Heart right ventricle (tissue), 16 donors: ENCODE measurements at regions not wholly inside any gene's neighbourhood (a gene's known extent, or its start where the extent isn't known, plus 50 kb on each side); places are given as distances from the start of the nearest gene placed in this dataset.
A peak's percentile ranks its signal among the peaks of the same experiment; 100 is the strongest.
"Not testable (repeated sequence)": the region's sequence is repeated elsewhere in the genome, so short reads cannot be mapped to it uniquely, and the experiment has no call there.

Source experiments
- ATAC-seq, 8 donors: fragments of 200-7000 bp; cut with Tn5 transposase; one replicate each; pipeline ENCODE4 v1.9.1; 2020; ENCODE audit warnings: mild to moderate bottlenecking in 8 of 8, moderate library complexity in 8 of 8, moderate number of reproducible peaks in 1 of 8
- DNase-seq, 2 donors: peaks; one replicate each; pipeline ENCODE4 v3.0.0-alpha.2; 2020
- H3K27ac ChIP-seq, 10 donors: fragments of 200-600 bp; sonication (generic) in 2 of 10; one replicate each; pipeline versions ENCODE4 v1.5.0 to v1.8.0; 2020 to 2022; ENCODE audit warnings: mild to moderate bottlenecking in 3 of 10
- H3K27me3 ChIP-seq, 7 donors: fragments of 200-600 bp; one replicate each; pipeline ENCODE4 v1.8.0; 2021 to 2022; ENCODE audit warnings: mild to moderate bottlenecking in 2 of 7
- H3K36me3 ChIP-seq, 9 donors: fragments of 200-600 bp; sonication (generic) in 1 of 9; one replicate each; pipeline versions ENCODE4 v1.5.0 to v1.8.0; 2020 to 2022; ENCODE audit warnings: mild to moderate bottlenecking in 2 of 9
- H3K4me1 ChIP-seq, 9 donors: fragments of 200-600 bp; sonication (generic) in 1 of 9; one replicate each; pipeline versions ENCODE4 v1.5.0 to v1.8.0; 2020 to 2022; ENCODE audit warnings: mild to moderate bottlenecking in 4 of 9
- H3K4me3 ChIP-seq, 10 donors: fragments of 200-600 bp; sonication (generic) in 2 of 10; one replicate each; pipeline versions ENCODE4 v1.5.0 to v1.8.0; 2020 to 2022; ENCODE audit warnings: mild to moderate bottlenecking in 7 of 10, moderate library complexity in 2 of 10
- H3K9me3 ChIP-seq, 11 donors: fragments of 200-600 bp in 10 of 11; sonication (generic) in 2 of 11; one replicate each; pipeline versions ENCODE4 v1.5.0 to v1.8.0; 2013 to 2022; ENCODE audit warnings: mild to moderate bottlenecking in 2 of 11, control low read depth in 1 of 11, moderate library complexity in 1 of 11
- WGBS, 2 donors: extraction: QIAGEN DNeasy Blood & Tissue Kit; methylation state at CpG; one replicate each; pipeline ENCODE4 v1.1.7; 2013; ENCODE audit warnings: inconsistent platforms in 1 of 2; 5-methylcytosine and 5-hydroxymethylcytosine counted together
- intact Hi-C, 10 donors: fragments of 100-400 bp; cut with DNase I; formaldehyde crosslinking; loops; one replicate each; pipeline versions ENCODE4 v1.11.1 to v1.14.2; 2022
- donor health status: Arrhythmogenic right ventricular cardiomyopathy.
- donor health status: ischemic (EF 13 %, LVEDD 7.1; RV severe dilation, severe dysfunction).
- donor health status: healthy with polysubstance abuse.
- donor health status: DM: no; HTN: yes; CAD: no.
- donor health status: DM: no; HTN: no; CAD: no.
- donor health status: ischemic (EF 25% LVEDD 6.9; RV normal size, moderate dysfunction).
- donor health status: ischemic (EF 25% LVEDD 5.7; RV mildly dilated, moderate dysfunction).
- donor health status: healthy.
- donor health status: DM: yes; HTN: yes; CAD: no.
- donor health status: Ischemic cardiomyopathy.
- donor health status: ischemic (EF 35%, LVEDD 5.7; RV mildly dilated, moderate dysfunction).
- donor health status: nonischemic (EF 11% LVEDD 7.7; RV severe dilation, severe dysfunction).
- donor health status: DM: yes; HTN: yes; CAD: no.
- donor health status: PGD.
- donor health status: ischemic (EF 29% LVEDD 5.4; RV normal size, mild dysfunction).
- donor health status: nonischemic (EF 23%, LVEDD 6.1; RV moderate dilation, normal function).

DNA sequence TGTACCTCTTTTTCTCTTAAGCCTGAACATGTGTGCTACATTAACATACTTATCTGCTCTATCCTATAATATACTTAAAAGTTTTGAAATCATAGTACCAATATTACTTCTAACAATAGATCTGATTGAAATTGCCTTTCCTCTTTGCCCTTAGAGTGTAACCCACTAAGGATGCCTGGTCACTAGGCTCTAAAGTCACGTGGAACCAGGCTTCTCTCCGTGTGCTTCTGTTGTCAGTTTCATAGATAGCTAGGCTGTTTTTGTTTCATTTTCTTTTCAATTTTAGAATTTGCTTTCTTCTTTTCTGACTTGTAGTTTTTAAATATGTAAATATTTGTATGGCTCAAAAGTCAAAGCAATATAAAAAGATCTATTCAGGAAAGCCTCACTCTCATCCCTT, 100.5 kb upstream of the PZP start:
- DNase-seq, intact Hi-C loops, H3K27ac ChIP-seq, H3K4me3 ChIP-seq, H3K27me3 ChIP-seq, H3K4me1 ChIP-seq, ATAC-seq, H3K9me3 ChIP-seq: not testable (repeated sequence)
- H3K36me3 ChIP-seq, result peaks cover 0 to 38% (median 0%) of the 10 kb centered on the region in 9 donors
- WGBS, 2 donors, result no CpG with 5 or more reads among the region's 2 CpGs

DNA sequence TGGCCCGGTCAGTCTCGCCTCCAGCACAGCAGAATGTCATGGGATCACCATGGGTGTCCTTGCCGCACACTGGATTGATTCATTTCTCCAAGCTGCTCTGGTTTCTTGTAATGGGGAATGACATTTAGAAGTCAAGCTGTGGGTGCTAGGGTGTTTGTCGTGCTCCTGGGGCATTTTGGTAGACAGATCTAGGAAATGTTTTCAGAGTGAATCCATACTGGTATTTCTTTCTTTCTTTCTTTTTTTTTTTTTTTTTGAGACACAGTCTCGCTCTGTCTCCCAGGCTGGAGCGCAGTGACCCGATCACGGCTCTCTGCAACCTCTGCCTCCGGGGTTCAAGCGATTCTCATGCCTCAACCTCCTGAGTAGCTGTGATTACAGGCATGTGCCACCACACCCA, 100.0 kb upstream of the PZP start:
- H3K36me3 ChIP-seq, result peaks cover 0 to 38% (median 0%) of the 10 kb centered on the region in 9 donors
- H3K9me3 ChIP-seq, H3K4me3 ChIP-seq, H3K4me1 ChIP-seq, intact Hi-C loops, ATAC-seq, DNase-seq, H3K27me3 ChIP-seq, H3K27ac ChIP-seq: not testable (repeated sequence)
- 97 to 98% methylated on average over 9 to 10 of the region's 10 CpGs for WGBS, 2 donors

- 87 to 93% methylated on average over 5 of the region's 5 CpGs for WGBS, 2 donors
- H3K27ac ChIP-seq, ATAC-seq, H3K4me3 ChIP-seq, H3K4me1 ChIP-seq, H3K9me3 ChIP-seq, intact Hi-C loops, DNase-seq, H3K27me3 ChIP-seq: not testable (repeated sequence)
- H3K36me3 ChIP-seq, result peaks cover 0 to 38% (median 0%) of the 10 kb centered on the region in 9 donors
These were observed 99.1 kb upstream of the PZP start for GRCh38 chr12:9307255-9307654.

DNA sequence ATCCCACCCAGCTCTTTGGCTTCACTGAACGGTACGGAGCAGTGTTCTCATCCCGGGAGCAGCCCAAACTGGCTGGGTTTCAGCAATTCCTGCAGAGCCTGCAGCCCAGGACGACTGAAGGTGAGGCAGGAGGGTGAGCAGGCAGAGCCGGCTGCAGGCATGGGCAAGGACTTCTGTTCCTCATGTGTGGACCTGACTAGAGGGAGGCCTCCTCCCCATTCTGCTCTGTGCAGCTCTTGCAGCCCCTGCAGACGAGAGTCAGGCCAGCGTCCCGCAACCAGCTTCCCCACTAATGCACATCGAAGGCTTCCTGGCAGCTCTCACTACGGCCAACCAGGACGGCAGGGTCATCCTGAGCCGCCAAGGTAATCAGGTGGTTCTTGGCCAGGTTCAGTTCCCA, 97.8 kb upstream of the PZP start:
- H3K36me3 ChIP-seq, result peaks cover 0 to 29% (median 0%) of the 10 kb centered on the region in 9 donors
- H3K27ac ChIP-seq, ATAC-seq, H3K4me1 ChIP-seq, DNase-seq, H3K4me3 ChIP-seq, H3K27me3 ChIP-seq, intact Hi-C loops, H3K9me3 ChIP-seq: not testable (repeated sequence)
- WGBS, 2 donors, result 94 to 98% methylated on average over 3 to 9 of the region's 12 CpGs

DNA sequence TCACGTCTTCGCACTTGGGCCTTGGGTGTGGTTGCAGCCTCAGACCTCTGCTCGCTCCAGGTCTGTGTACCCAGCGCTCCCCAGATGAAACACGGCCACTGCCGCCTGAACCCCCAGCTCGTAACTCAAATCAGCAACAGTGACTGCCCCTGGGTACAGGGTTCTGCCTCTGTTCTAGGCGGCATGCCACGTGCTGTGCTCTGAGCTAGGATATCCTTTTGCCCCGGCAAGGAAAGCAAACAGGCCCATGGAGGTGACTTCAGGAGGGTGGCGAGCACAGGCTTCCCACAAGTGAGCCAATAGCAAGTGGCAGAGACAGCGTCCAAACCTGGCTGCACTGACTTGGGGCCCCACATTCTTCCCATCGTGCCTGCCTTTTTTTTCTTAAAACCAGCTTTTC, 96.3 kb upstream of the PZP start:
- H3K27me3 ChIP-seq, H3K4me3 ChIP-seq, DNase-seq, H3K4me1 ChIP-seq, H3K9me3 ChIP-seq, H3K27ac ChIP-seq, intact Hi-C loops: not testable (repeated sequence)
- ATAC-seq, result peak in 1 of 8 donors; percentile 38
- WGBS, 2 donors, result 95 to 99% methylated on average over 10 to 13 of the region's 13 CpGs
- peaks cover 0 to 24% (median 0%) of the 10 kb centered on the region in 9 donors for H3K36me3 ChIP-seq

GRCh38 chr12:9295872-9296271, 87.7 kb upstream of the PZP start:
- H3K27me3 ChIP-seq, H3K9me3 ChIP-seq, H3K27ac ChIP-seq, intact Hi-C loops, H3K4me1 ChIP-seq, DNase-seq, ATAC-seq, H3K4me3 ChIP-seq: not testable (repeated sequence)
- WGBS, 2 donors, result 88 to 95% methylated on average over 1 of the region's 13 CpGs
- H3K36me3 ChIP-seq, result peaks cover 0 to 10% (median 0%) of the 10 kb centered on the region in 9 donors

DNA sequence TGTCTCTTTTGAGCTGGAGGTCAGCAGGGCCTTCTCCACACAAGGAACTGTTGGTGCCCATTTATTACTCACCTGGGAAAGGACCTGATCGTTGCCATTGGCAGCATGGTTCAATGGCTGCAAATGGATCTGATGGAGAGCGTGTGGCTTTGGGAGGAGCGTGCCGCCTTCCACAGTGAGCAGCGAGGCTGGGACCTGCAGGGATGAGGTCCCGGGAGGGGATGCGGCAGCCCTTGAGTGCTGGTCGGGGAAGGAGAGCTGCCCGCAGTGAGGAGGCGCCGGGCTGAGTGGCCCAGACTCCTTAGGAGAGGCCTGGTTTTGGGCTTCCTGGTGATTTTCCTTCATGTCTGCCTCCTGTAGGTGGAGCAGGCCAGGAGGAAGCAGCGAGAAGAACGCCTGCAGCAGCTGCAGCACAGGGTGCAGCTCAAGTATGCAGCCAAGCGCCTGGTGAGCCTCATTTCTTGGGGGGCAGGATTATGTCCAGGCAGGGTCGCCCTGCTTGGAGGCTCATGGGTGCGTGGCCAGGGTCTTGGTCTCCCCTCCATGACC, 86.0 kb upstream of the PZP start:
- ATAC-seq, result peak in 7 of 8 donors; percentile 19 to 69 (median 48)
- H3K27me3 ChIP-seq, DNase-seq, intact Hi-C loops, H3K9me3 ChIP-seq, H3K4me1 ChIP-seq, H3K27ac ChIP-seq, H3K36me3 ChIP-seq: not testable (repeated sequence)
- 76 to 85% methylated on average over 7 to 13 of the region's 16 CpGs for WGBS, 2 donors
- peak overlapping the region in 1 of 10 donors; percentile 28 for H3K4me3 ChIP-seq

DNA sequence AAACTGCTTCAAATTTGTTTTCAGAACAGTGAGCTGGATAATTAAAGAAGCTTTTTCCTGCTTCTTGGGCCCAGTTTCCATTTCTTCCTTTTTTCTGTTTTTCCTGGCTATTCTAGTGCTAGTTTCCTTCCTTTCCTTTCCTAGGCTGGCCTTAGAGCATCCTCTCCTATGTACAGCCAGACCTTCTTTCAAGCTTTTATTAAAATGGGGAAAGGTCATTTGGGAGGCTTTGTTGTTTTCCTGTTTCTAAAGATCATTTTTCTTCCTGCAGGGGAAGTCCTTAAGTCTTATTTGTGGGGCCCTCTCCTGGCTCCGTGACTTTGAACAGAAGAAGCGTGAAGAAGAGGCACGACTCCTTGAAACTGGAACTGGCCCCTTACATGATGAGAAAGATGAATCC, 85.2 kb upstream of the PZP start:
- H3K27ac ChIP-seq, H3K36me3 ChIP-seq, H3K4me3 ChIP-seq, intact Hi-C loops, H3K4me1 ChIP-seq, H3K9me3 ChIP-seq, DNase-seq, H3K27me3 ChIP-seq: not testable (repeated sequence)
- peak in 2 of 8 donors; percentile 42 to 61 for ATAC-seq
- no CpG with 5 or more reads among the region's 3 CpGs for WGBS, 2 donors

DNA sequence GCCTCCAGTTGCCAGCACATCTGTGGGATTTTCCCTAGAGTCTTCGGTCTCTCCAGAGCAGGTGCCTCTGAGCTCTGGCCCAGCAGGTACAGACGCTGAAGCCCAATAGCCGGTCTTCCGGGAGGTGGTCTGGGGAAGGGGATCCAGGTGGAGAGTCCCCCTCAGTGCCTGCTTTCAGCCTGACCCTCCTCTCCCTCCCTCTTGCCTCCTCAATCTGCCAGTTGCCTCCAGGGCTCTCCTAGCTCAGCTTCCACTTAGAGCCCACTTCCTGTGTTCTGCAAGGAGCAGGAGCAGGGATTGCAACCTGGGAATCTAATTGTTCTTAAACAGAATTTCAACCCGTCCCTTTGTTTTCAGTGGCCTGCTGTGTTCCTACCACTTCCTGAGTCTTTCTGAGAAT, 81.8 kb upstream of the PZP start:
- H3K27me3 ChIP-seq, H3K27ac ChIP-seq, H3K9me3 ChIP-seq, DNase-seq, H3K4me3 ChIP-seq, H3K36me3 ChIP-seq, H3K4me1 ChIP-seq: not testable (repeated sequence)
- 39 to 90% methylated on average over 1 of the region's 5 CpGs for WGBS, 2 donors
- peak in 6 of 8 donors; percentile 26 to 70 (median 50) for ATAC-seq
- intact Hi-C loops, result loop anchor here in 1 of 10 donors (10.0 kb wide), 1 partner anchor 175 kb away; the partner anchor contains the start of gene A2M

DNA sequence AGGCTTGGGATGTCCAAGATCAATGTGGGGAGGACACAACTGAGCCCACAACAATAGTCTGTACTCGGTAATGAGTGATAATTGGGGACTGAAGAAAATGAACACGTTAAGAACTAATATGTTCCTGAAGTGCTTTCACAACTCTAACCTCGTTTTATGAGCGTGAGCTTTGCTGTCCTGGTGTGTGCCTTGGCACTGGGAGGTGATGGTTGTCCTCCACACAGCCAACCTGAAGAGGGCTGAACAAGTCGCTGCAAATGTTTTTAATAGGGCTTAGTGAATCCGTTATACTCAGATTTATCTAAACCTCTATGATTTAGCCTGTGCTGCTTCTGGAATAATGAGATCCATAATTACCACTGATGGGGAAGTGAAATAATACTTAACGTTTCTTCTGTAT, 76.5 kb upstream of the PZP start:
- peaks cover 0 to 14% (median 5%) of the 10 kb centered on the region in 9 donors for H3K4me1 ChIP-seq
- not testable (repeated sequence) for DNase-seq, H3K9me3 ChIP-seq, H3K36me3 ChIP-seq, ATAC-seq, H3K27me3 ChIP-seq
- H3K27ac ChIP-seq, result peak overlapping the region in 1 of 10 donors; percentile 79
- peak overlapping the region in 5 of 10 donors; percentile 54 to 78 (median 71) for H3K4me3 ChIP-seq
- intact Hi-C loops, result loop anchor here in 1 of 10 donors (10.0 kb wide), 1 partner anchor 170 kb away; the partner anchor contains the start of gene A2M
- WGBS, 2 donors, result 59 to 71% methylated on average over 1 to 4 of the region's 7 CpGs

GRCh38 chr12:9284197-9284596, 76.0 kb upstream of the PZP start:
- not testable (repeated sequence) for H3K27me3 ChIP-seq, H3K9me3 ChIP-seq, H3K36me3 ChIP-seq
- DNase-seq (peak in 1 of 2 donors; percentile 24), ATAC-seq (peak in 7 of 8 donors; percentile 7 to 67 (median 60))
- Histone ChIP-seq H3K27ac (peak overlapping the region in 6 of 10 donors; percentile 60 to 84 (median 77)), H3K4me3 (peak overlapping the region in 9 of 10 donors; percentile 36 to 78 (median 59)), H3K4me1 (peaks cover 0 to 14% (median 5%) of the 10 kb centered on the region in 9 donors)
- 4% methylated on average over 12 of the region's 14 CpGs; no CpG with 5 or more reads in 1 of the 2 donors for WGBS, 2 donors
- intact Hi-C loops, result loop anchor here in 1 of 10 donors (10.0 kb wide), 1 partner anchor 169 kb away; the partner anchor contains the start of gene A2M
